ENCODE measurements at regions not wholly inside any gene's neighbourhood (a gene's known extent, or its start where the extent isn't known, plus 50 kb on each side); places are given as distances from the start of the nearest gene placed in this dataset.
"Not testable (repeated sequence)": the region's sequence is repeated elsewhere in the genome, so short reads cannot be mapped to it uniquely, and the experiment has no call there.

- no peak for DNase-seq
Measured at GRCh38 chr12:30329281-30329680, 366.4 kb downstream of the IPO8 start.

DNA sequence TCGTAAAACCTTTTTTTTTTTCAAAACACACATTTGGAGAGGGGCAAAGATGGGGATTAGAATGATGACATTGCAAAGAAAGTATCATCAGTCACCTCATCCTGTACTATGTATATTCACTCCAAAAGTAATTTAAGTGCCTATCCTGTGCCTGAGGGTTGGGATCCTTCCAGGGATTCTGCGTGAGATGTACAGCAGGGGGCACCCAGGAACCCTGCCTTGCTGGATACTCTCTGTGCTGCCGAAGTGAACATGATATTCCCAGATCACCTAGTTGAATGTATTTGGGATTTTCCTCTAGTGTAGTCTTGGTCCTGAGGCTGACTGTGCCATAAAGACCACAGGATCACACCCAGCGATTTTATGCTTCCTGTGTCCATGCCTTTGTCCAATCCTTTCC lies 372.7 kb downstream of the IPO8 start:
- DNase-seq: no peak

DNA sequence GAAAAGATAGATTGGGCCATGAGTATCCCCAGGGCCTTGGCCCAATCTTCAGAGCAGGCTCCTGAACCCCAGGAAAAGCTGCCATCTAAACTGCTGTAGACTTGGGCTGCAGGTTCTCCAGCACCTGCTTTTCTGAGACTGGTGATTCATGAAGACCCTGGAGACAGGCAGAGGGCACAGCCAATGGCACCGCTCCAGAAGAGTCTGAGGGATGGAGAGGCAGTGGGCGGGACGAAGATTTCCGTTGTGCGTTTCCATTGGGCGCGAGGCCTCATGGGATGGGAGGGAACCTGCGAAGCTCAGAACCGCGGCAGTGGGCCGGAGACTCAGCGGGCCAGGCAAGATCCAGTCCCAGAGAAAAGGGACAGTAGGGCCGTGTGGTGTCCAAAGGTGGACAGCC lies 375.1 kb downstream of the IPO8 start:
- DNase-seq: no peak

GRCh38 chr12:30314506-30315100 lies 381.1 kb downstream of the IPO8 start:
- DNase-seq: no peak

DNA sequence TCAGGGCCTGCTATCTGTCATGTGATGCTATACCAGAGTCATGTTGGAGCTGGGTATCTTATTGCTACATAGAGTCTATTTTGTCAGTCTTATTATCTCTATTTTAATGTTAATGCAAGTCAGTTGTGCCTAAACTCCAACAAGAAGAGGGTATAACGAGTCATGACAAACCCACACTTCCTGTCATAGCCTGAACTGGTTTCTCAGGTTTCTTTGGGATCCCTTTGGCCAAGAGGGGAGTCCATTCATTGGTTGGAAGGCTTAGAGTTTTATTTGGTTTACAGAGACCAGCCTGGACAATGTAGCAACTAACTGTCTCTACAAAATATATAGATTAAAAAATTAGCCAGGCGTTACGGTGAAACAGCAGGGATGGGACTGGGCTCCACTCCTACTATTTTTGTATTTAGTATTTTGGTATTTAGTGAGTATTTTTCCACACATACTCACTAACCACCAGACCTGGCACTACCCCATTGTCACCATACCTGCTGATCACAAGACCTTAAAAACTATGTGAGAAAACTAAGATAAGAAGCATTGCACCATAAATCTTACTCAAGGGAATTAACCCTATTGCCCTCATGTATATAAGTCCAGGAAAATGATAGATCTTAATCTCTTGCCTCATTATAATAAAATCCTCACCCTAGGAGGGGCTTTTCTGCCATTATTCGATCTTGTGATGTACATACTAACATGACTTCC lies 387.5 kb downstream of the IPO8 start:
- DNase-seq: no peak

DNA sequence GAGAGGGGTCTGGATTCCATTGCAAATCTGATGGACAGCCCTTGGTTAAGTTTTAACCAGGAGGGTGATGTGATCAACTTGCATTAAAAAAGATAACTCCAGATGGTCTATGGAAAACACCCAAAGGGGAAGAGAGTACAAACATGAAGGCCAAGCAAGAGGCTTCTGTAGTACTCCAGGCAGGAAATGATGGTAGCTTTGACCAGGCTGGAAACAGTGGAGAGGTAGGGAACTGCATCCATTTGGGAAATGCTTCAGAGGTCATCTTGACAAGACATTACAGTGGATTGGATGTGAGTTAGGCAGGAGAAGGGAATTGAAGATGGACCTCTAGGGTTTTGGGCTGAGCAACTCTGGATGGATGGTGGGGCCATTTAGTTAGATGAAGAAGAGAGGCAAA lies 391.1 kb downstream of the IPO8 start:
- DNase-seq: no peak

DNA sequence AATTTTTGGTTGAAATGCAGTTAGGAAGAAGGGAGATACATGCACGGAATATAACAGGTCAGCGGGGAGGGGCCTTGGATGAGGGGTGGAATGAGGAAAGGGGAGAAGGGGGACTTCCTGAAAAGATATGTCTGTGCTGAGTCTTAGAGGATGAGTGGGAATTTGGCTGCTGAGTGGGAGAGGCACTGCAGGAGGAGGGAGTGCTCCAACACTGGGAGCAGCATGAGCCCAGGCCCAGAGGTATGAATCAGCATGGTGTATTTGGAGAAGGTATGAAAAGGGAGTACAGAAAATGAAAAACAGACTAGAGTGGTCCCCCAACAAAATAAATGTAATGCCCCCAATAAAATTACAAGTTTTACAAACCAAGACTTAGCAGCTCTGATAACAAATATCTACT lies 394.4 kb downstream of the IPO8 start:
- DNase-seq: no peak

DNA sequence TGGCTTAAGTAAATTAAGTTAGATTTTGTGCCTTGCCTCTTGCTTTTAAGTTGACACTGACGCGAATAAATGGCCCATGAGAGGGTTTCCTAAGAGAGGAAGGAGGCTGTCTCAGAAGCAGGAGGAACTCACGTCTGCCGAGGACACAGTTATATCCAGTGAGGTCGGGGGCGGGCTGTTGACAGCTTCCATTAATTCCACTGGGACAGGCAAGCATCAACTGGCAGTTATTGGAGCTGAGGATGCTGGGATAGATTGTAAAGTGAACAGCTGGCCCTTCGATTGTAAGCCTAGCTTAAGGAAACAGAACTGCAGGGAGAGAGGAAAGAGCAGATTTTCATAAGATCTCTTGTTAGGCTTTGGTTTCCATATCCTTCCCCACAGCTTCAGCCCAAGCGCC lies 399.2 kb downstream of the IPO8 start:
- no peak for DNase-seq

GRCh38 chr12:30286345-30286926 lies 409.2 kb downstream of the IPO8 start:
- no peak for DNase-seq

DNA sequence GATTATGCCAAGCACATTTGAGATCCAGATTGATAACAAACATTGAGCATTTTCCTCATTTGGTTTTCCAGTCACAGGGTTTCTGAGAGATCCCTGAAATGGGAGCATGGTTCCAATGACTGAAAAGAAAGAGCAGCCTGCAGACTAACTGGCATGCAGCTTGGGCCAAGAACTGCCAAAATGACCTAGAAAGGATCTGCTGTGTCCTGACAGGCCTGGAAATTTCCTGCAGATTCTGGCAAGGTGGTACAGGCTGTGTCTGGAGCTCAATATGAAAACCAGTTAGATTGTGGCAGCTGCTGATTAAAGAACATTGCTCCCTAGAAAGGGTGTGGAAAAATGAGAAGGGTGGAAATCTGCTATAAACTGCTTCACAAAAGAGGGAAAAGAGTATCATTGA lies 417.3 kb downstream of the IPO8 start:
- DNase-seq: no peak

- not testable (repeated sequence) for DNase-seq
Measured at GRCh38 chr12:30272515-30272914, 423.2 kb downstream of the IPO8 start.

DNA sequence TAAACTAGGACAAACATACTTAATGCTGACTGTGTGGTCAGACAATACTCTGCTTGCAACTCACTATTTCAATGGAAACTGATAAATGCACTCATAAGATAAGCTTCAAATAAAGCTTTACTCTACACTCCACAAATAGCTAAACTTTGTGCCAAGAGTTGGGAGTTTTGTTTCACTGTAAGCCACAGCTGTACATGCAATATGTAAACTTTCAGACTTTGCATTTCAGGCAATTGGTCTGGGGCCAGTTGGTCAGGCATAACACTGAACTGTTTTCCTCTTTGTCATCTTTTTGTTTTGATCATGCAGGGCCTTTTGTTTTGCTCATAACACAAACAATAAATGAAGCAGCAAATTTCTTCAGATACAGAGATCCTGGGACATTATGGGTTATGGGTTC lies 426.2 kb downstream of the IPO8 start:
- no peak for DNase-seq

GRCh38 chr12:30268041-30268440 lies 427.6 kb downstream of the IPO8 start:
- DNase-seq: no peak

DNA sequence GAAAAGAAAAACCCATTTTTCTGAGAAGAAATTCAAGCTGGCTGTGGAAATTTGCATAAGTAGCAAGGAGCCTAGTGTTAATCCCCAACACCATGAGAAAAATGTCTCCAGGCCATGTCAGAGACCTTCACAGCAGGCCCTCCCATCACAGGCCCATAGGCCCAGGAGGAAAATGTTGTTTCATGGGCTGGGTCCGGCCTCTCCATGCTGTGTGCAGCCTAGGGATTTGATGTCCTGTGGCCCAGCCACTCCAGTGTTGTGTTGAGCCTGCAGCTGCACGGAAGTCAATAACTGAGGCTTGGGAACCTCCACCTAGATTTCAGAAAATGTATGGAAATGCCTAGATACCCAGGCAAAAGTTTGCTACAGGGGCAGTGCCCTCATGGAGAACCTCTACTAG lies 432.2 kb downstream of the IPO8 start:
- DNase-seq: no peak

DNA sequence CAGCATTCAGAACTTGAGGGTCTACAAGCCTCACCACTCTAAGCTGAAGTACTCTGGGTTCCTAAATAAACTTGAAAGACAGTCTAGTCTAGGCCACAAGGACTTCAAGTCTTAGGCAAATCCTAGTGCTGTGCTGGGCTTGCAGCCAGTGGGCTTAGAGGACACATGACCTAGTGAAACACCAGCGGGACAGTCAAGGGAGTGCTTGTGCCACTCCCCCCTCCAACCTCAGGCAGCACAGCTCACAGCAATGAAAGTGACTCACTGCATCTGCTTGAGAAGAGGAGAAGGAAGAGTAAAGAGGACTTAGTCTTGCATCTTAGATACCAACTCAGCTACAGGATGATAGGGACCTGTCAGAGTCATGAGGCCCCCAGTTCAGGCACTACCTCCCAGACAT lies 438.1 kb downstream of the IPO8 start:
- no peak for DNase-seq

GRCh38 chr12:30251546-30251945 lies 444.1 kb downstream of the IPO8 start:
- DNase-seq: no peak

DNA sequence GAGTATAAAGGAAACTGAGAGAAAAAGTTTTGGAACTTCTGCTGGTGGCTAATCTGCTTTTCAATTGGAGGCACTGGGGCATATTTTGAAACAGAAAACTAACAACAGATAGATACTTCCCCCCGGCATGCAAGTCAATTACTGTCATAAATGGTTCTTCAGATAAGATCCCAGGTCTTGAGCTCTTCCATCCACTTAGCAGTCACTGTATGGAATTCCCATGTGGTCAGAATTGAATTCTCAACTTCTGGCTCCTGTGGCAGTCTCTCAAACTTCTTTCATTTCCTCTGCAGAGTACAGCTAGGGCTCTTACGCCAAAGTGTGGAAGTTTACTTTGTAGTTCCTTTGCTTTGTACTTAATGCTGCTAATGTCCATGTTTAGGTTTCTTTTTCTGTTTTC lies 452.2 kb downstream of the IPO8 start:
- DNase-seq: no peak

DNA sequence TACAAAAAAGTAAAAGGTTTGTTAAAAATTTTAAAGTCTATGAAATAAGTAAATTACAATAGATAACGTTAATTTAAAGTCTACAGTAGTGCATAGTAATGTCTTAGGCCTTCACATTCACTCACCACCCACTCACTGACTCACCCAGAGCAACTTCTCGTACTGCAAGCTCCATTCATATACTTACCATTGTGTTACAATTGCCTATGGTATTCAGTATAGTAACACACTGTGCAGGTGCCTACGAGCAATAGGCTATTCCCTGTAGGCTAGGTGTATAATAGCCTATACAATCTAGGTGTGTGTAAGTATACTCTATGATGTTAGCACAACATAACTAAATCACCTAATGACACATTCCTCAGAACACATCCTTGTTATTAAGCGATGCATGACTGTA lies 435.3 kb upstream of the TMTC1 start:
- no peak for DNase-seq

DNA sequence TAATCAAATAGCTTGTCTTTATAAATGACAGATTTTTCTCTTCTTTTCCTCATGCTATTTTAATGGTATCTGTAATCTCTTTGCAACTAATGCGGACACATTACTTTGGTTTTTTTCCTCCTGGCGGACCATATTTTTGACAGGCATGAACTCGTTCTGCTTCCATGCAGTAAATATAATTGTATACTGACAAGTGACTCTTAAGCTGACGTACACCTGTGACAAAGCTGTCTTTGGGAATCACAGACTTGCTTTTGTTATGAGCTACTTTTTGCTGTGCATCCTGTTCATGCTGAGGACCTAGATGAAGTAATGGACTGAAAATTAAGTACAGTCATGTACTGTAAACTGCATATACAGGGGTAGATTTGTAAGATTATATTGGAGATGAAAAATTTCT lies 434.3 kb upstream of the TMTC1 start:
- DNase-seq: no peak

DNA sequence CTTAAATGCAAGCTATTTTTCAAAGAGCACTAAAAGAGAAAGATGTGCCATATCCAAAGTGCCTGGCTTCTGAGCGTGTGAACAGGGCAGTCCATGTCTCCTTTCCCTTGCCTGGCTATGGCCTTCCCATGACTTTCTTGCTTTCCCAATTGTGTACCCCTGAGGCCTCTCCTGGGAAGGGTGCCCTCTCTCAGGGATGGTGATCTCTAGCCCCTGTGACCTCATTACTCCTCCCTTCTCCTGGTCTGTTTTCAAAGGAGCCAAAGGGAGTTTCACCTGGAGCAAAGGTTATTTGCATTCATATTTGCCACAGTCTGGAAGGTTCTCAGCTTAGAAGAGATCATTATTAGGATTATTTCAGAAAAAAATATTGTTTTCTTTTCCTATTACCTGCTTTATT lies 429.4 kb upstream of the TMTC1 start:
- no peak for DNase-seq

DNA sequence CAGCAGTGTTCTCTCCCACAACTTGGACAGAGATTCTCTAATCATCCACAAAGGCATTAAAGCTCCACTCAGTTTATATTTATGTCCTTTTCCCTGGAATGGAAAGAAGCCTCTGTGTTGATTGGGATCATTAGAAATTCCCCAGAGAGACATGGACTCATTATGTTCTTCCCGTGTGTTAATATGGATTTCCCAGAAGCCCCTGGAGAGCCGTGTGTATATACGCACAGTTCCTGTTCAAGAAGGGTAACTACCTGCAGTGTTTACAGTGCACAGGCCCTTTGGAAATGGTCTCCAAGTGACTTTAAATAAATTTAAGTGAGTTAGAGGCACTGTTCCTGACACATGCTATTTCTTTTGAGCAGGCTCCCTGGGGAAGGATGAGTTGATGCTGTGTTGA lies 428.0 kb upstream of the TMTC1 start:
- DNase-seq: no peak

- DNase-seq: no peak
Measured at GRCh38 chr12:30203981-30204380, 420.2 kb upstream of the TMTC1 start.

- no peak for DNase-seq
Measured at GRCh38 chr12:30202521-30203254, 418.9 kb upstream of the TMTC1 start.

Data from suppressor macrophage treated with lipopolysaccharide for 4 hours (primary cell).